Right lobe of liver (tissue), 6 donors: ENCODE measurements at regions not wholly inside any gene's neighbourhood (a gene's known extent, or its start where the extent isn't known, plus 50 kb on each side); places are given as distances from the start of the nearest gene placed in this dataset.

Source experiments
- ATAC-seq, 4 donors: fragments of 200-7000 bp; cut with Tn5 transposase; one replicate each; pipeline ENCODE4 v1.9.1; 2020; ENCODE audit warnings: mild to moderate bottlenecking in 4 of 4, moderate library complexity in 4 of 4
- DNase-seq, 3 donors: peaks; one replicate each; pipeline ENCODE4 v3.0.0-alpha.2; 2020
- H3K27ac ChIP-seq, 3 donors: fragments of 200-600 bp; one replicate each; pipeline ENCODE4 v1.8.0; 2022
- H3K27me3 ChIP-seq, 2 donors: fragments of 200-600 bp; one replicate each; pipeline ENCODE4 v1.8.0; 2022
- H3K36me3 ChIP-seq, 4 donors: fragments of 200-600 bp; sonication (generic) in 1 of 4; one replicate each; pipeline versions ENCODE4 v1.5.1 to v1.8.0; 2017 to 2022; ENCODE audit warnings: control low read depth in 1 of 4
- H3K4me1 ChIP-seq, 4 donors: fragments of 200-600 bp; sonication (generic) in 1 of 4; one replicate each; pipeline versions ENCODE4 v1.5.1 to v1.8.0; 2017 to 2022; ENCODE audit warnings: control low read depth in 1 of 4
- H3K4me3 ChIP-seq, 3 donors: fragments of 200-600 bp; one replicate each; pipeline ENCODE4 v1.8.0; 2022
- H3K9me3 ChIP-seq, 4 donors: fragments of 200-600 bp; sonication (generic) in 1 of 4; one replicate each; pipeline versions ENCODE4 v1.5.1 to v1.8.0; 2017 to 2022; ENCODE audit warnings: control low read depth in 1 of 4
- CTCF ChIP-seq, 4 donors: fragments of 200-600 bp in 3 of 4; fragments of 450-650 bp in 1 of 4; IDR thresholded peaks; one replicate each; pipeline versions ENCODE4 v1.5.1 to v1.8.0; 2016 to 2022; ENCODE audit warnings: antibody characterized with exemption in 4 of 4, mild to moderate bottlenecking in 2 of 4
- POLR2A ChIP-seq: fragments of 450-650 bp; IDR thresholded peaks from one replicate; pipeline ENCODE4 v1.6.1; 2017; ENCODE audit warnings: antibody characterized with exemption, mild to moderate bottlenecking
- WGBS: methylation state at CpG from one replicate; pipeline ENCODE4 v1.1.6; 2018; ENCODE audit warnings: low coverage, low lambda C conversion rate; ENCODE audit not compliant: insufficient coverage; ENCODE audit errors: missing lambda C conversion rate; 5-methylcytosine and 5-hydroxymethylcytosine counted together
- intact Hi-C, 2 donors: fragments of 100-400 bp; cut with DNase I; formaldehyde crosslinking; loops; one replicate each; pipeline versions ENCODE4 v1.11.2 to v1.14.1; 2022
- donor health status: DM: no; HTN: yes; CAD: no.
- donor health status: DM: no; HTN: no; CAD: no.
- donor health status: DM: no; HTN: no; CAD: no.
- donor health status: DM: no; HTN: yes; CAD: no.
- donor health status: DM: no; HTN: yes; CAD: no.

GRCh38 chr1:74830766-74831165 is 97.8 kb downstream of the TYW3 start:
- no peaks in the 10 kb centered on the region for H3K4me1 ChIP-seq
- 85% methylated on average over 2 of the region's 2 CpGs for WGBS
- H3K4me3 ChIP-seq = no peak overlapping the region
- no peaks in the 10 kb centered on the region for H3K27me3 ChIP-seq
- no peak overlapping the region for H3K27ac ChIP-seq
- ATAC-seq (no peak), DNase-seq (no peak)
- intact Hi-C loops = no loop called here
- H3K9me3 ChIP-seq = no peaks in the 10 kb centered on the region
- no peaks in the 10 kb centered on the region for H3K36me3 ChIP-seq
- TF ChIP-seq CTCF (IDR thresholded peaks at IDR 0.05) (no peak), POLR2A (no peak)

- H3K9me3 ChIP-seq = no peaks in the 10 kb centered on the region
- intact Hi-C loops = no loop called here
- ATAC-seq (no peak), DNase-seq (no peak)
- H3K4me1 ChIP-seq = no peaks in the 10 kb centered on the region
- H3K4me3 ChIP-seq = no peak overlapping the region
- H3K27ac ChIP-seq = no peak overlapping the region
- H3K27me3 ChIP-seq = no peaks in the 10 kb centered on the region
- no peaks in the 10 kb centered on the region for H3K36me3 ChIP-seq
- no peak for TF ChIP-seq CTCF (IDR thresholded peaks at IDR 0.05)
- no peak for TF ChIP-seq POLR2A
Measured at GRCh38 chr1:74834261-74834660, 101.3 kb downstream of the TYW3 start.

- ATAC-seq = no peak
- Histone ChIP-seq H3K27ac (no peak overlapping the region), H3K36me3 (no peaks in the 10 kb centered on the region), H3K27me3 (no peaks in the 10 kb centered on the region), H3K4me1 (no peaks in the 10 kb centered on the region), H3K4me3 (no peak overlapping the region), H3K9me3 (no peaks in the 10 kb centered on the region)
- DNase-seq = no peak
- TF ChIP-seq CTCF (IDR thresholded peaks at IDR 0.05) (no peak), POLR2A (no peak)
- intact Hi-C loops = no loop called here
- WGBS = 69% methylated on average over 2 of the region's 2 CpGs
Measured at GRCh38 chr1:74835051-74835450, 102.1 kb downstream of the TYW3 start.

- WGBS = 39% methylated on average over 3 of the region's 3 CpGs
- Histone ChIP-seq H3K9me3 (no peaks in the 10 kb centered on the region), H3K4me1 (no peaks in the 10 kb centered on the region), H3K36me3 (no peaks in the 10 kb centered on the region), H3K27ac (no peak overlapping the region), H3K27me3 (no peaks in the 10 kb centered on the region), H3K4me3 (no peak overlapping the region)
- ATAC-seq (no peak), DNase-seq (no peak)
- intact Hi-C loops = no loop called here
- no peak for TF ChIP-seq POLR2A
- TF ChIP-seq CTCF (IDR thresholded peaks at IDR 0.05) = no peak
Measured at GRCh38 chr1:74842726-74843125, 109.8 kb downstream of the TYW3 start.

GRCh38 chr1:74847715-74848114 is 114.8 kb downstream of the TYW3 start:
- ATAC-seq (no peak), DNase-seq (no peak)
- Histone ChIP-seq H3K4me1 (no peaks in the 10 kb centered on the region), H3K36me3 (no peaks in the 10 kb centered on the region), H3K27ac (no peak overlapping the region), H3K4me3 (no peak overlapping the region), H3K27me3 (no peaks in the 10 kb centered on the region), H3K9me3 (no peaks in the 10 kb centered on the region)
- TF ChIP-seq CTCF (IDR thresholded peaks at IDR 0.05) = no peak
- no peak for TF ChIP-seq POLR2A
- WGBS = 54% methylated on average over 3 of the region's 3 CpGs
- intact Hi-C loops = no loop called here
